Neuronal stem cell (in vitro differentiated cells): ENCODE measurements at regions not wholly inside any gene's neighbourhood (a gene's known extent, or its start where the extent isn't known, plus 50 kb on each side); places are given as distances from the start of the nearest gene placed in this dataset.

Source experiments
- DNase-seq: peaks from one replicate; pipeline ENCODE4 v3.0.0-alpha.2; 2013; ENCODE audit warnings: low spot score
- H2AFZ ChIP-seq: one replicate; pipeline ENCODE4 v1.6.1; 2013; ENCODE audit warnings: mild to moderate bottlenecking, low read length, inconsistent platforms
- H2AK5ac ChIP-seq: 2 replicates; pipeline ENCODE4 v1.6.1; 2013; ENCODE audit warnings: low read depth, mild to moderate bottlenecking, inconsistent platforms, low read length, moderate library complexity, mixed read lengths
- H2BK120ac ChIP-seq: 2 replicates; pipeline ENCODE4 v1.6.1; 2013; ENCODE audit warnings: low read depth, mild to moderate bottlenecking, inconsistent platforms, low read length, moderate library complexity, mixed read lengths
- H2BK12ac ChIP-seq: one replicate; pipeline ENCODE4 v1.6.1; 2013; ENCODE audit warnings: low read length, inconsistent platforms
- H2BK15ac ChIP-seq: 2 replicates; pipeline ENCODE4 v1.6.1; 2013; ENCODE audit warnings: mild to moderate bottlenecking, low read length, inconsistent platforms, mixed read lengths
- H2BK5ac ChIP-seq: one replicate; pipeline ENCODE4 v1.6.1; 2013; ENCODE audit warnings: inconsistent platforms, mild to moderate bottlenecking, low read length, moderate library complexity
- H3K14ac ChIP-seq: one replicate; pipeline ENCODE4 v1.6.1; 2013; ENCODE audit warnings: low read length, inconsistent platforms
- H3K18ac ChIP-seq: 2 replicates; pipeline ENCODE4 v1.6.1; 2013; ENCODE audit warnings: low read length, inconsistent platforms
- H3K23ac ChIP-seq: 2 replicates; pipeline ENCODE4 v1.6.1; 2013; ENCODE audit warnings: low read depth, mild to moderate bottlenecking, mixed read lengths, low read length, inconsistent platforms; ENCODE audit not compliant: poor library complexity
- H3K27ac ChIP-seq: replicated peaks from 3 replicates; pipeline ENCODE4 v1.5.1; 2013; ENCODE audit warnings: low read length, inconsistent platforms
- H3K27me3 ChIP-seq, 3 experiments: 2 replicates each; pipeline ENCODE4 v1.6.1; 2013; ENCODE audit warnings: low read length in 3 of 3, mild to moderate bottlenecking in 2 of 3, inconsistent platforms in 1 of 3, low read depth in 1 of 3, mixed read lengths in 1 of 3, moderate library complexity in 1 of 3; ENCODE audit not compliant: control insufficient read depth in 3 of 3, insufficient read depth in 3 of 3
- H3K36me3 ChIP-seq, 2 donors: replicated peaks in 1 of 2; 2 replicates each; pipeline ENCODE4 v1.6.1; 2013; ENCODE audit warnings: low read length in 2 of 2; ENCODE audit not compliant: control insufficient read depth in 2 of 2, insufficient read depth in 2 of 2
- H3K4ac ChIP-seq: 2 replicates; pipeline ENCODE4 v1.6.1; 2013; ENCODE audit warnings: inconsistent platforms, mild to moderate bottlenecking, low read length, moderate library complexity
- H3K4me1 ChIP-seq, 2 donors: 1 replicate in 1 of 2; 2 replicates in 1 of 2; pipeline ENCODE4 v1.6.1; 2013; ENCODE audit warnings: low read length in 2 of 2, low read depth in 1 of 2; ENCODE audit not compliant: control insufficient read depth in 2 of 2, insufficient read depth in 1 of 2
- H3K4me2 ChIP-seq: one replicate; pipeline ENCODE4 v1.6.1; 2013; ENCODE audit warnings: mild to moderate bottlenecking, low read length, inconsistent platforms; ENCODE audit not compliant: insufficient read depth, poor library complexity, severe bottlenecking
- H3K4me3 ChIP-seq, 2 donors: 2 replicates each; pipeline ENCODE4 v1.5.1; 2013; ENCODE audit warnings: low read length in 2 of 2, mild to moderate bottlenecking in 2 of 2, inconsistent platforms in 1 of 2, moderate library complexity in 1 of 2
- H3K79me1 ChIP-seq: one replicate; pipeline ENCODE4 v1.6.1; 2013; ENCODE audit warnings: low read depth, mild to moderate bottlenecking, inconsistent platforms, low read length, moderate library complexity
- H3K9ac ChIP-seq: one replicate; pipeline ENCODE4 v1.6.1; 2013; ENCODE audit warnings: mild to moderate bottlenecking, low read depth, low read length, inconsistent platforms; ENCODE audit not compliant: poor library complexity
- H3K9me3 ChIP-seq, 2 donors: replicated peaks in 1 of 2; 2 replicates each; pipeline versions ENCODE3 to v1.6.1; 2013; ENCODE audit warnings: low read length in 2 of 2, mild to moderate bottlenecking in 2 of 2, inconsistent platforms in 1 of 2, low read depth in 1 of 2, mixed read lengths in 1 of 2, moderate library complexity in 1 of 2; ENCODE audit not compliant: control insufficient read depth in 2 of 2, insufficient read depth in 1 of 2
- H4K8ac ChIP-seq: one replicate; pipeline ENCODE4 v1.6.1; 2013; ENCODE audit warnings: low read depth, mild to moderate bottlenecking, inconsistent platforms, low read length, moderate library complexity
- H4K91ac ChIP-seq: one replicate; pipeline ENCODE4 v1.6.1; 2013; ENCODE audit warnings: low read length, low read depth, mild to moderate bottlenecking, inconsistent platforms; ENCODE audit not compliant: poor library complexity
- whole genome bisulfite sequencing, 2 donors: extraction: QIAGEN DNeasy Blood & Tissue Kit; methylation state at CpG; one replicate each; pipeline ENCODE4 v1.1.7; 2013; ENCODE audit warnings: missing lambda C conversion rate in 2 of 2, mixed read lengths in 1 of 2; ENCODE audit not compliant: insufficient read length in 2 of 2, insufficient replicate concordance in 1 of 2; ENCODE audit errors: extremely low coverage in 2 of 2; 5-methylcytosine and 5-hydroxymethylcytosine counted together

GRCh38 chr2:10190255-10190654 is 67.7 kb downstream of the RRM2 start:
- no peak overlapping the region for H2BK120ac ChIP-seq
- peaks cover 3% of the 10 kb centered on the region in 2 donors for H3K4me1 ChIP-seq
- H2BK15ac ChIP-seq: no peak overlapping the region
- no peaks in the 10 kb centered on the region for H3K9me3 ChIP-seq
- H3K18ac ChIP-seq: no peak overlapping the region
- H3K79me1 ChIP-seq: peaks cover 6% of the 10 kb centered on the region
- H3K4me2 ChIP-seq: no peak overlapping the region
- H3K4ac ChIP-seq: no peak overlapping the region
- no peak overlapping the region for H2BK5ac ChIP-seq
- H3K36me3 ChIP-seq: peaks cover 4 to 14% of the 10 kb centered on the region in 2 donors
- H2AK5ac ChIP-seq: no peak overlapping the region
- no peak overlapping the region for H2AFZ ChIP-seq
- no peak for DNase-seq
- no peak overlapping the region for H3K23ac ChIP-seq
- no peaks in the 10 kb centered on the region for H3K27me3 ChIP-seq
- WGBS, 2 donors: 100% methylated on average over 2 of the region's 3 CpGs; no CpG with 5 or more reads in 1 of the 2 donors
- no peak overlapping the region for H2BK12ac ChIP-seq
- no peak overlapping the region for H4K91ac ChIP-seq
- no peak overlapping the region for H3K27ac ChIP-seq
- peak overlapping the region; percentile 63 for H3K9ac ChIP-seq
- H3K4me3 ChIP-seq: peak overlapping the region in 1 of 2 donors; percentile 32
- H4K8ac ChIP-seq: peak overlapping the region; percentile 76
- H3K14ac ChIP-seq: no peak overlapping the region

- Histone ChIP-seq H3K23ac (peak overlapping the region; percentile 11), H2AK5ac (peak overlapping the region; percentile 68), H2AFZ (no peak overlapping the region), H3K4me3 (no peak overlapping the region), H3K4me2 (no peak overlapping the region), H2BK5ac (peak overlapping the region; percentile 14), H2BK120ac (no peak overlapping the region), H2BK12ac (no peak overlapping the region), H4K8ac (no peak overlapping the region), H3K18ac (no peak overlapping the region), H3K79me1 (peaks cover 6% of the 10 kb centered on the region), H3K9ac (no peak overlapping the region), H3K14ac (no peak overlapping the region), H3K36me3 (peaks cover 4 to 14% of the 10 kb centered on the region in 2 donors), H4K91ac (no peak overlapping the region), H3K27ac (no peak overlapping the region), H2BK15ac (no peak overlapping the region), H3K9me3 (no peaks in the 10 kb centered on the region), H3K4ac (no peak overlapping the region), H3K27me3 (no peaks in the 10 kb centered on the region), H3K4me1 (peaks cover 3% of the 10 kb centered on the region in 2 donors)
- DNase-seq: no peak
- no CpG with 5 or more reads among the region's 10 CpGs for WGBS, 2 donors
Measured at GRCh38 chr2:10190737-10191532, 68.4 kb downstream of the RRM2 start.

GRCh38 chr2:10191554-10191953 is 69.0 kb downstream of the RRM2 start:
- H3K36me3 ChIP-seq: peaks cover 4 to 14% of the 10 kb centered on the region in 2 donors
- no peak overlapping the region for H2BK12ac ChIP-seq

GRCh38 chr2:10192392-10193015 is 70.0 kb downstream of the RRM2 start:
- no peak overlapping the region for H2AK5ac ChIP-seq
- H3K9me3 ChIP-seq: peaks cover 0 to 6% of the 10 kb centered on the region in 2 donors
- H2BK15ac ChIP-seq: no peak overlapping the region
- no peak overlapping the region for H2BK120ac ChIP-seq
- no CpG with 5 or more reads among the region's 10 CpGs for WGBS, 2 donors
- DNase-seq: no peak
- H3K4me1 ChIP-seq: no peaks in the 10 kb centered on the region
- no peak overlapping the region for H2BK5ac ChIP-seq
- H3K4ac ChIP-seq: no peak overlapping the region
- H3K79me1 ChIP-seq: peaks cover 6% of the 10 kb centered on the region
- no peak overlapping the region for H3K14ac ChIP-seq
- no peak overlapping the region for H2BK12ac ChIP-seq
- H3K9ac ChIP-seq: no peak overlapping the region
- H4K8ac ChIP-seq: no peak overlapping the region
- H3K4me3 ChIP-seq: no peak overlapping the region
- no peak overlapping the region for H3K27ac ChIP-seq
- no peak overlapping the region for H3K18ac ChIP-seq
- H3K27me3 ChIP-seq: no peaks in the 10 kb centered on the region
- H3K36me3 ChIP-seq: peaks cover 4 to 7% of the 10 kb centered on the region in 2 donors
- no peak overlapping the region for H3K23ac ChIP-seq
- H3K4me2 ChIP-seq: no peak overlapping the region
- H4K91ac ChIP-seq: no peak overlapping the region
- H2AFZ ChIP-seq: no peak overlapping the region

More at GRCh38 chr2:10191554-10191953, 69.0 kb downstream of the RRM2 start:
- Histone ChIP-seq H3K23ac (peak overlapping the region; percentile 11), H4K91ac (no peak overlapping the region), H3K9me3 (no peaks in the 10 kb centered on the region), H3K4me2 (no peak overlapping the region), H2AK5ac (peak overlapping the region; percentile 68), H3K4ac (no peak overlapping the region), H3K18ac (no peak overlapping the region), H2BK15ac (no peak overlapping the region), H4K8ac (no peak overlapping the region), H3K79me1 (peaks cover 6% of the 10 kb centered on the region), H3K27ac (no peak overlapping the region), H2BK5ac (peak overlapping the region; percentile 14), H3K14ac (no peak overlapping the region), H2BK120ac (no peak overlapping the region), H3K4me3 (no peak overlapping the region), H3K9ac (no peak overlapping the region), H3K27me3 (no peaks in the 10 kb centered on the region), H3K4me1 (peaks cover 3% of the 10 kb centered on the region in 2 donors), H2AFZ (no peak overlapping the region)
- no CpG with 5 or more reads among the region's 14 CpGs for WGBS, 2 donors
- DNase-seq: no peak
